Tibial artery (tissue), 4 donors: ENCODE measurements at regions not wholly inside any gene's neighbourhood (a gene's known extent, or its start where the extent isn't known, plus 50 kb on each side); places are given as distances from the start of the nearest gene placed in this dataset.
"Not testable (repeated sequence)": the region's sequence is repeated elsewhere in the genome, so short reads cannot be mapped to it uniquely, and the experiment has no call there.

Experiments
- DNase-seq, 2 donors: peaks; one replicate each; pipeline ENCODE4 v3.0.0-alpha.2; 2019
- H3K27ac ChIP-seq, 2 donors: fragments of 200-600 bp; sonication (generic) in 1 of 2; 1 replicate in 1 of 2; 2 replicates in 1 of 2; pipeline ENCODE4 v1.5.1; 2018 to 2019; ENCODE audit warnings: mild to moderate bottlenecking in 1 of 2
- H3K27me3 ChIP-seq, 2 donors: fragments of 200-600 bp; sonication (generic) in 1 of 2; one replicate each; pipeline versions ENCODE4 v1.5.1 to v1.6.0; 2016 to 2019
- H3K36me3 ChIP-seq, 3 donors: fragments of 200-600 bp; sonication (generic) in 2 of 3; one replicate each; pipeline ENCODE4 v1.5.1; 2016 to 2019; ENCODE audit warnings: mild to moderate bottlenecking in 2 of 3
- H3K4me1 ChIP-seq, 4 donors: fragments of 200-600 bp; sonication (generic) in 2 of 4; 1 replicate in 3 of 4; 2 replicates in 1 of 4; pipeline ENCODE4 v1.5.1; 2016 to 2019
- H3K4me3 ChIP-seq, 2 donors: fragments of 200-600 bp; sonication (generic) in 1 of 2; 1 replicate in 1 of 2; 2 replicates in 1 of 2; pipeline ENCODE4 v1.5.1; 2018 to 2019; ENCODE audit warnings: mild to moderate bottlenecking in 2 of 2
- H3K9me3 ChIP-seq, 3 donors: fragments of 200-600 bp; sonication (generic) in 1 of 3; one replicate each; pipeline ENCODE4 v1.5.1; 2016 to 2019
- CTCF ChIP-seq, 2 experiments: fragments of 200-600 bp in 1 of 2; fragments of 450-650 bp in 1 of 2; IDR thresholded peaks; one replicate each; pipeline ENCODE4 v1.5.1; 2017 to 2019; ENCODE audit warnings: antibody characterized with exemption in 2 of 2, mild to moderate bottlenecking in 1 of 2, moderate library complexity in 1 of 2
- intact Hi-C: fragments of 100-400 bp; cut with DNase I; formaldehyde crosslinking; loops from one replicate; pipeline ENCODE4 v1.15.0; 2023; ENCODE audit warnings: low total_unique reads

- TF ChIP-seq CTCF (IDR thresholded peaks at IDR 0.05), result no peak
- no peak overlapping the region for H3K4me3 ChIP-seq
- no peaks in the 10 kb centered on the region for H3K9me3 ChIP-seq
- DNase-seq, result peak; percentile 88
- H3K36me3 ChIP-seq, result no peaks in the 10 kb centered on the region
- peaks cover 0 to 14% (median 3%) of the 10 kb centered on the region in 4 donors for H3K4me1 ChIP-seq
- H3K27me3 ChIP-seq, result no peaks in the 10 kb centered on the region
- intact Hi-C loops, result no loop called here
- peak overlapping the region in 1 of 2 donors; percentile 43 for H3K27ac ChIP-seq
These were observed 131.0 kb downstream of the CXCL12 start for GRCh38 chr10:44253769-44254462.

- H3K27me3 ChIP-seq, H3K27ac ChIP-seq, H3K4me3 ChIP-seq, intact Hi-C loops, H3K36me3 ChIP-seq, H3K9me3 ChIP-seq, DNase-seq: not testable (repeated sequence)
- H3K4me1 ChIP-seq, result peaks cover 0 to 14% (median 3%) of the 10 kb centered on the region in 4 donors
These were observed 132.3 kb downstream of the CXCL12 start for GRCh38 chr10:44252631-44253030.

- DNase-seq, H3K27ac ChIP-seq, H3K4me3 ChIP-seq: not testable (repeated sequence)
These were observed 135.0 kb downstream of the CXCL12 start for GRCh38 chr10:44249933-44250332.

GRCh38 chr10:44249490-44249889 is 135.4 kb downstream of the CXCL12 start:
- no peak for DNase-seq
- H3K27me3 ChIP-seq, result no peaks in the 10 kb centered on the region
- no peaks in the 10 kb centered on the region for H3K9me3 ChIP-seq
- H3K27ac ChIP-seq, result no peak overlapping the region
- intact Hi-C loops, result no loop called here
- H3K36me3 ChIP-seq, result no peaks in the 10 kb centered on the region
- H3K4me3 ChIP-seq, result no peak overlapping the region
- no peak for TF ChIP-seq CTCF (IDR thresholded peaks at IDR 0.05)
- peaks cover 0 to 14% (median 3%) of the 10 kb centered on the region in 4 donors for H3K4me1 ChIP-seq

More at GRCh38 chr10:44249933-44250332, 135.0 kb downstream of the CXCL12 start:
- peaks cover 0 to 14% (median 3%) of the 10 kb centered on the region in 4 donors for H3K4me1 ChIP-seq
- H3K27me3 ChIP-seq, H3K9me3 ChIP-seq, intact Hi-C loops, H3K36me3 ChIP-seq: not testable (repeated sequence)

GRCh38 chr10:44246700-44247099 is 138.2 kb downstream of the CXCL12 start:
- H3K27me3 ChIP-seq, intact Hi-C loops, DNase-seq, H3K9me3 ChIP-seq, H3K27ac ChIP-seq, H3K36me3 ChIP-seq, H3K4me1 ChIP-seq, H3K4me3 ChIP-seq: not testable (repeated sequence)

GRCh38 chr10:44246287-44246686 is 138.6 kb downstream of the CXCL12 start:
- H3K36me3 ChIP-seq, DNase-seq, H3K27ac ChIP-seq, intact Hi-C loops, H3K4me3 ChIP-seq, H3K27me3 ChIP-seq, H3K4me1 ChIP-seq, H3K9me3 ChIP-seq: not testable (repeated sequence)

GRCh38 chr10:44245601-44245938 is 139.3 kb downstream of the CXCL12 start:
- no peaks in the 10 kb centered on the region for H3K4me1 ChIP-seq
- H3K27me3 ChIP-seq, result no peaks in the 10 kb centered on the region
- H3K9me3 ChIP-seq, result no peaks in the 10 kb centered on the region
- H3K27ac ChIP-seq, result no peak overlapping the region
- no peak for TF ChIP-seq CTCF (IDR thresholded peaks at IDR 0.05)
- no peaks in the 10 kb centered on the region for H3K36me3 ChIP-seq
- intact Hi-C loops, result no loop called here
- H3K4me3 ChIP-seq, result no peak overlapping the region
- no peak for DNase-seq
